H1 (cell line): ENCODE measurements at regions not wholly inside any gene's neighbourhood (a gene's known extent, or its start where the extent isn't known, plus 50 kb on each side); places are given as distances from the start of the nearest gene placed in this dataset.

ENCODE experiments used
- CBX5 ChIP-seq: fragments of 300-800, 300-1000 bp; sonication (generic); IDR thresholded peaks from 2 replicates; pipeline ENCODE4 v1.7.1; 2016; ENCODE audit warnings: antibody characterized with exemption, low read length, low read depth
- FOSL1 ChIP-seq: IDR thresholded peaks from 2 replicates; pipeline ENCODE4 v1.6.1; 2011; ENCODE audit warnings: mild to moderate bottlenecking, low read depth, low read length, moderate library complexity; ENCODE audit not compliant: insufficient read depth
- MAX ChIP-seq: IDR thresholded peaks from 2 replicates; pipeline ENCODE4 v1.6.1; 2012; ENCODE audit warnings: inconsistent platforms
- RBBP5 ChIP-seq: IDR thresholded peaks from 2 replicates; pipeline ENCODE4 v1.7.1; 2012; ENCODE audit warnings: low read depth, mild to moderate bottlenecking, inconsistent platforms, low read length, moderate library complexity, borderline replicate concordance
- SIRT6 ChIP-seq: IDR thresholded peaks from one replicate; pipeline ENCODE4 v1.7.1; 2012; ENCODE audit warnings: low read length, inconsistent platforms
- TAF7 ChIP-seq: optimal IDR thresholded peaks from 2 replicates; pipeline ENCODE3; 2011; ENCODE audit warnings: low read depth, mild to moderate bottlenecking, inconsistent platforms, low read length, moderate library complexity, borderline replicate concordance
- TEAD4 ChIP-seq: IDR thresholded peaks from 2 replicates; pipeline ENCODE4 v1.6.1; 2012; ENCODE audit warnings: low read depth, low read length, inconsistent platforms, mixed read lengths

GRCh38 chr9:108297073-108297472 is 558.7 kb downstream of the ACTL7B start (continued):
- TF ChIP-seq TAF7 (no peak), MAX (no peak), CBX5 (no peak), RBBP5 (no peak), TEAD4 (no peak), FOSL1 (no peak), SIRT6 (no peak)
